B cell (primary cell): ENCODE measurements at regions not wholly inside any gene's neighbourhood (a gene's known extent, or its start where the extent isn't known, plus 50 kb on each side); places are given as distances from the start of the nearest gene placed in this dataset.

Experiments
- CTCF ChIP-seq: fragments of 200-600 bp; IDR thresholded peaks from one replicate; pipeline ENCODE4 v1.8.0; 2022; ENCODE audit warnings: antibody characterized with exemption, mild to moderate bottlenecking
- EZH2 ChIP-seq: IDR thresholded peaks from 2 replicates; pipeline ENCODE4 v1.6.1; 2012; ENCODE audit warnings: borderline replicate concordance, low read depth, mild to moderate bottlenecking, moderate library complexity, low read length; ENCODE audit not compliant: insufficient read depth, poor library complexity, severe bottlenecking

- TF ChIP-seq EZH2 (no peak), CTCF (no peak)
Observed at GRCh38 chr2:67561457-67561965, 164.4 kb downstream of the ETAA1 start.
